OCI-LY3 (cell line): ENCODE measurements at regions not wholly inside any gene's neighbourhood (a gene's known extent, or its start where the extent isn't known, plus 50 kb on each side); places are given as distances from the start of the nearest gene placed in this dataset.

Source experiments
- EZH2phosphoT487 ChIP-seq: fragments of 200-600 bp; shearing (Covaris generic); IDR thresholded peaks from 2 replicates; pipeline ENCODE4 v1.6.1; 2018; ENCODE audit warnings: antibody characterized with exemption, mixed run types, low read depth
- TF ChIP-seq, protein P1 (sequence below): fragments of 200-600, 300-600 bp; sonication (generic); IDR thresholded peaks from 2 replicates; pipeline ENCODE4 v1.5.1; 2014; ENCODE audit warnings: antibody characterized with exemption, low read length, low read depth

DNA sequence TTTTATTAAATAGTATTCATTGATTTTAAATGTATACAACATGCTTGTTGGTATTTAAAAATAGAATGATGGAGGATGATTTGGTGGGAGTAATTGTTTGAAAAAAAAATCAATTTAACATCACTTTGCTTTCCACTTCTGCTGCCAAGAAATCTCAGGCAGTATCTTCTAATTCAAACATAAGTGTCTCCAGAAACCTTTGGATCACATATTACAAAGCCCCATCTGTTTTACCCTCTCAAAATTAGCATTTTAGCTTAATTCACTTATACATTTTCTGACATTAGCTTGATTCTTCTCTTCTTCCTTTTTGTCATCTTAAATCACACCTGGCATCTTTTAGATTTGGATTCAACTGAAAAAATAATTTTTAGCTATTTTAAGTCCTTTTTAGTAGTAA lies 72.9 kb upstream of the KMT2C start:
- TF ChIP-seq, protein P1, sequence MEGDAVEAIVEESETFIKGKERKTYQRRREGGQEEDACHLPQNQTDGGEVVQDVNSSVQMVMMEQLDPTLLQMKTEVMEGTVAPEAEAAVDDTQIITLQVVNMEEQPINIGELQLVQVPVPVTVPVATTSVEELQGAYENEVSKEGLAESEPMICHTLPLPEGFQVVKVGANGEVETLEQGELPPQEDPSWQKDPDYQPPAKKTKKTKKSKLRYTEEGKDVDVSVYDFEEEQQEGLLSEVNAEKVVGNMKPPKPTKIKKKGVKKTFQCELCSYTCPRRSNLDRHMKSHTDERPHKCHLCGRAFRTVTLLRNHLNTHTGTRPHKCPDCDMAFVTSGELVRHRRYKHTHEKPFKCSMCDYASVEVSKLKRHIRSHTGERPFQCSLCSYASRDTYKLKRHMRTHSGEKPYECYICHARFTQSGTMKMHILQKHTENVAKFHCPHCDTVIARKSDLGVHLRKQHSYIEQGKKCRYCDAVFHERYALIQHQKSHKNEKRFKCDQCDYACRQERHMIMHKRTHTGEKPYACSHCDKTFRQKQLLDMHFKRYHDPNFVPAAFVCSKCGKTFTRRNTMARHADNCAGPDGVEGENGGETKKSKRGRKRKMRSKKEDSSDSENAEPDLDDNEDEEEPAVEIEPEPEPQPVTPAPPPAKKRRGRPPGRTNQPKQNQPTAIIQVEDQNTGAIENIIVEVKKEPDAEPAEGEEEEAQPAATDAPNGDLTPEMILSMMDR: no peak
- no peak for TF ChIP-seq EZH2phosphoT487
